ENCODE measurements at regions not wholly inside any gene's neighbourhood (a gene's known extent, or its start where the extent isn't known, plus 50 kb on each side); places are given as distances from the start of the nearest gene placed in this dataset.

GRCh38 chr6:43916924-43917877 is 147.2 kb downstream of the VEGFA start:
- DNase-seq (ENCODE audit: low read depth) = peak; percentile 82
- H3K4me3 ChIP-seq (replicated peaks; ENCODE audit: low read depth, low read length) = no peak overlapping the region
- TF ChIP-seq CTCF (IDR thresholded peaks at IDR 0.05; ENCODE audit: low read length, missing control alignments) = no peak

- H3K4me3 ChIP-seq (replicated peaks; ENCODE audit: low read depth, low read length) = no peak overlapping the region
- no peak for TF ChIP-seq CTCF (IDR thresholded peaks at IDR 0.05; ENCODE audit: low read length, missing control alignments)
- peak; percentile 49 for DNase-seq (ENCODE audit: low read depth)
Observed at GRCh38 chr6:43915986-43916923, 146.2 kb downstream of the VEGFA start.

- H3K4me3 ChIP-seq (replicated peaks; ENCODE audit: low read depth, low read length) = no peak overlapping the region
- TF ChIP-seq CTCF (IDR thresholded peaks at IDR 0.05; ENCODE audit: low read length, missing control alignments) = no peak
- no peak for DNase-seq (ENCODE audit: low read depth)
Observed at GRCh38 chr6:43915208-43915869, 145.3 kb downstream of the VEGFA start.

GRCh38 chr6:43914272-43915147 is 144.5 kb downstream of the VEGFA start:
- no peak for TF ChIP-seq CTCF (IDR thresholded peaks at IDR 0.05; ENCODE audit: low read length, missing control alignments)
- DNase-seq (ENCODE audit: low read depth) = no peak
- H3K4me3 ChIP-seq (replicated peaks; ENCODE audit: low read depth, low read length) = no peak overlapping the region

GRCh38 chr6:43913375-43914271 is 143.6 kb downstream of the VEGFA start:
- no peak overlapping the region for H3K4me3 ChIP-seq (replicated peaks; ENCODE audit: low read depth, low read length)
- TF ChIP-seq CTCF (IDR thresholded peaks at IDR 0.05; ENCODE audit: low read length, missing control alignments) = no peak
- DNase-seq (ENCODE audit: low read depth) = peak; percentile 37

Data from fibroblast of pulmonary artery (primary cell).